ENCODE measurements at regions not wholly inside any gene's neighbourhood (a gene's known extent, or its start where the extent isn't known, plus 50 kb on each side); places are given as distances from the start of the nearest gene placed in this dataset.

DNA sequence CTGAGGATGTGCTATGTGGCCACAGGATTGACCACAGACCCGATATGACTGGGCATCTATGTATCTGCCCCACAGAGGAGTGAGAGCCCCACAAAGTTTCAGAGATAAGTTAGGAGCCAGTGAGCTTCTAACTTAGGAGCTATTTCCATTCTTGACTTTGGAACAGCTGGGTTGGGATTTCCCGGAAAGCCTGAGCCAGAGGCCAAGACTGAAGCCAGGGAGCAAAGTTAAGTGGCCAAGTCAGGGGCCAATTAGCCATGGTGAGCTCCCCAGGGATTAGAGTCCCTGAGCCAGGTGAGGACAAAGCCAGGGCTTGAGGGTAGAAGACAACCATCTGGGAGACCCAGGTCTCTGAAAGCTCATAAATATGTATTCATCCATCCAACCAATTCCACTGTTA is 143.6 kb downstream of the MAFB start:
- in situ Hi-C loops (cut with MboI; ENCODE audit: low sequenced_read_pairs): no loop called here

DNA sequence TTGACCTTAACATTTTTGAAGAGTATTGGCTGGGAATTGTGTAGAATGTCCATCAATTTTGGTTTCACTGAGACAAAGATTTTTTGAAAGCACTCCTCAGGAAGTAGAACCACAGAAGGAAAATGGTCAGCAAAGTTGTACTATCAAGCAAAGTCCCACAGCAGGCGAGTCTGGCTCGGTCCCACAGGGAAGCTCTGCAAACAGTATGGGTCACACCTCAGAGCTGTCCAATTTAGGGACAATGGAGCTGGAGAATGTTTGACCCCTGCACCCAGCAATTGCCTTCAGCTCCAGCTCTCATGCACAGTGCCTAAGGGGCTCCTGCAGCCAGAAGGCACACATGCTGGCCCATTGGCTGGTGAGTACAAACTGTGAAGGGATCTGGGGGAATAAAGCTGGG is 147.0 kb downstream of the MAFB start:
- in situ Hi-C loops (cut with MboI; ENCODE audit: low sequenced_read_pairs): no loop called here

DNA sequence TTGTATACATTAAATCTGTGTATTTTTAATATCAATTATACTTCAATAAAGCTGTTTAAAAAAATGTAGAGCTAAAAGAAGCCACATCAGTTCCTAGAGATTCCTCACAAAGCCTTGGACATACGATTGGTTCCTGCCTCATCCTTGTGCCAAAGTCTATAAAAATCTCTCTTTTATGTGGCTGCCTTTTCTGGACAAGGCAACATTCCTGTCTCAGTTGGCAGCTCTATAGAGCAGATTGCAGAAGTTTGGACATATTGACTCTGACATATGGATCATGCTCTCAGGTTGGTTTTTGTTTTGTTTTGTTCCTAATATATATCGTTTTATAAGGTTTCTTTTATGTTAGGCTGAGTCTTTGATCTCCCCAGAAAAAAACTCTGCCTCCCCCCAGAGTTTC is 148.9 kb downstream of the MAFB start:
- in situ Hi-C loops (cut with MboI; ENCODE audit: low sequenced_read_pairs): no loop called here

DNA sequence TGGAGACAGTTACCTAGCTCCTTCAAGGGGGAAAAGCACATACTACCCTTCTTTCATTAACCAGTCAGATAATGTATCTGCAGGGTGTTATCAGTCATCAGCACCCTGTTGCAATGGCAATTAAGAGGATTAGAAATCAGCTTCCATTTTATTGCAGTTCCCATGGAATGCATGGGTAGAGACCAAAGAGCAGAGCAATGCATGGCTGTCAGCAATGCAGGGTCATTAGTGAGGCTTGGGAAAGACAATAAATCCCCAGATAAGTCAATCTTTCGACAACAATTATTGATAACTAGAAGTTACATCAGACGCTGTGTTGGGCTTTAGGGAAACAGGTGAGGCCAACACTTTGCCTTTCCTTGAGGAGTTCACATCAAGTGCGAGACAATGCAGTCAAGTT is 150.9 kb downstream of the MAFB start:
- in situ Hi-C loops (cut with MboI; ENCODE audit: low sequenced_read_pairs): no loop called here

DNA sequence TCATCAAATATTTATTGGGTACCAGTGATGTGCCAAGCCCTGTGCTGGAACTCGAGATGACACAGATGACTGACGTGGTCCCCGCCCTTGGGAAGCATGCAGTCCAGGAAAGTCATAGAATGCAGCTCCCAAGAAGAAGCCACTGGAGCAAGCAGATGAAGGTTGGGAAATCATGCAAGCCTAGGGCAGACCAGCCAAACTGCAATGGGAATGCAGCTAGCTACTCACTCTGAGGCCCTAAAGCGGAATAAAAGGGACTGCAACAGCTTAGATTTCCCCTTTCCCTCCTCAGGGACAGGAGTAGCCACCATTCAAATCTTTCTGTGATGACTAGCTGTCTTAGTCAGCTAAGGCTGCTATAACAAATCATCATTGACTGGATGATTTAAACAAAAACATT is 152.2 kb downstream of the MAFB start:
- in situ Hi-C loops (cut with MboI; ENCODE audit: low sequenced_read_pairs): no loop called here

DNA sequence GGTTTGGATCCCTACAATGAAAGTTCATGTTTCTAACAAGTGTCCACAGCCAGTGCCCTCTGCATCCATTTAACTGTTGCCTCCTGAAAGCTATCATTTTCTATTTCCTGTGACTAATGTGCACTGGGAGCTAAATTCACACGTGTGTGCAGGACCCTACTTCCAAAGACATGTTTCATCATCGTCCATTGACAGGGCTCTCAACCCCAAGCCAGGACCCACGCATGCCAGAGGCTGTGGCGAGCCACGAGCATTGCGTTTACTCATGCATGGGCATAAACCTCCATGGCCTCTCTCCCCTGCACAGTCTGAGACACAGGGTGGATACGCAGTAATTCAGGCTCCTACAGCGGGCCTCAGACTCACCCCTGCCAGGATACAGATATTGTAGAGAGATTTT is 153.2 kb downstream of the MAFB start:
- in situ Hi-C loops (cut with MboI; ENCODE audit: low sequenced_read_pairs): no loop called here

DNA sequence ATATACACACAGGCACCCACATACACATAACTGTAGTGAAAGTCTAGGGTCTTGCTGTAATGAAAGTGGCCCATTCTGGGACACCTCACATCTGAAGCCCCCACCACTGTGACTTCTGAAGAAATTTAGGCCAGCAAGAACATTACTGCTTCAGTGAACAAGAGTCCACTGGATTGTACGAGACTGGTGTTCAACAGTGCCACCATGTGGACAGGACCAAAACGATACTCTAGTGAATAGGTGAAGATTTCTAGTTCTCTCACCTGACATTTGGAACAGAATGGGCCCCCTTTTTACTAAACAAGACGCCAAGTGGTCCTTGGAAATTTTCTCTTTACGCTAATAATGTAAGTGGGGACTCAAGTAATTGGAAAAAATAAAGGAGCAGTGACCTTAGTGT is 156.9 kb downstream of the MAFB start:
- in situ Hi-C loops (cut with MboI; ENCODE audit: low sequenced_read_pairs): no loop called here

DNA sequence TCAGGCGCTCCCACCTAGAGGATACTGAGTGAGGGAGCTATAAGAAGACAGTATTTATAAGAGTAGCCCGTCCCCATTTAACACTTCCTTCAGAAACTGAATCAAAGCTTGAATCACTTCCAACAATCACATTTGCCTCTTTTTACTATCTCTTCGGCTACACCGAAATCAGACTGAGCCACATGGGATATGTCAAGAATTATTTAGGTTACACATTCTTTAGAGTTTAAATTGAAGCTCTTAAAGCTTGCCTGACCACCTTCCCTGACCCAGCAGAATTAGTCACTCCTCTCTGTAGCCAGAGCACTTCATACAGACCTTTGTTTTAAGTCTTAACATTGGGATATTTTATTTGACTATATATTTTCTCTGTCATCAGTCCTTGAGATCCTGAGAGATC is 163.7 kb downstream of the MAFB start:
- in situ Hi-C loops (cut with MboI; ENCODE audit: low sequenced_read_pairs): no loop called here

DNA sequence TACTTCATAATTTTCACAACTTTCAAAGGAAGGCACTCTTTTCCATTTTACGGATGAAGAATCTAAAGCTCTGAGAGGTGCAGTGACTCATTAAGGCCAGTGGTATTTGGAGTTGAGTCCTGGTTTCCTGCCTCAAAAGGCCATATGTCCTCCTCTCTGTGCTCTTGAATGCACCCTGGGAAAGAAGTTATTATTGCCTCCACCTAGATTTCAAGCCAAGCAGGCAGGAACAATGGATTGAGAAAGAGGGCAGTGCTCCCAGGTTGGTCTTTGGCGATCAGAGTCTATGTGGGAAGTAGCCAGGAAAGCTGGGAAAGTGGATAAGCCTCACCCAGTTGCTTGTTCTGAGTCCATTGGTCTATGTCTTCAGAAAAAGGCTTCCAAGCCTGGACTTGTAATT is 165.0 kb downstream of the MAFB start:
- in situ Hi-C loops (cut with MboI; ENCODE audit: low sequenced_read_pairs): no loop called here

DNA sequence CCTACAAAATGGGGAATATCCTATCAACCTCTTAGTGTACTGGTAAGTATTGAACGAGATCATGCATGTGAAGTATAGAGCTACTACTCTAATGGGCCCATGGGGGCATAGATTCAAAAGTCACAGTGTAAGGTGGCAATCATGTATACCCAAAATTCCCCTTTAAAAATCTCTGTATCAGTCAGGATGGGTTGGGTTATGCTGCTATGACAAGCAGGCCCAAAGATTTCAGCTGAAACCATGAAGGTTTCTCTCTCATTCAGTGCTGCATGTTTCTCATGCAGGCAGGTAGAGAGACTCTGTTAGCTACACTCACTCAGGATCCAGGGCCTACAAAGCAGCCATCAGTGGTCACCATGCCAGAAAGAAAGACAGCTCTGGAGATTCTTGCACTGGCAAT is 166.6 kb downstream of the MAFB start:
- in situ Hi-C loops (cut with MboI; ENCODE audit: low sequenced_read_pairs): no loop called here

DNA sequence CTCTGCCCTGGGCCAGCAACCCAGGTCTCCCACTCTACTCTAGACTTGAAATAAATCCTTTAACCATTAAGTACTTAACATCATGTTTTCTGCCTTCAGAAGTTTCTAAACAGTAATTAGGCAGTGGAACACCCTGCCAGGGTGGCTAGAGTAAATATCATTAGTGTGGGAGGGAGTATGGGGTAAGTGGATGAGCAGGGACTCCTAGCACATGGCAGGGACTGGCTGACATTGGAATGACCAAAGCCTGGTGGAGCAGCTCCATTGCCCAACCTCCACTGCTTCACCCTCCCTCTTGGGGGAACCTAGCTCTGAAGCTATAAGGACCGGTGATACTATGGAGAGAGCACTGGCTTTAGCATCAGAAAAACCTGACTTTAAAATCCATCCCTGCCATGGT is 167.1 kb downstream of the MAFB start:
- in situ Hi-C loops (cut with MboI; ENCODE audit: low sequenced_read_pairs): no loop called here

DNA sequence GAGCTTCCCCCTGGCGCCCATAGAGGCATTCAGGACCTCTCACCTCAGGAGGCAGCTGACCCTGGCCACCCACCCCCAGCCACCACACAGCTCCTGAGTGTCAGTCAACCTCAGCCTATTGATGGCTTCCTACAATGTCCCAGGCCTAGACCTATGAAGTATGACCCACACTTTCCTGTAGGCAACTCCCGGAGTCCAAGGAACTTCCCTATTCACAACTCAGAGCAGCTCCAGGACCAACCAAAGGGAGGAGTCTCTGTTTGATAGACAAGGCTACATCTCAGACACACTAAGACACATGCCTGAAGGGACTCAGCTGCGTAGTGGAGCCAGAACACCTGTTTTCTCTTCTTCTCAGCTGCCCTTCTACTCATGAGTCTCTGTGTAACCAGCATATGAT is 169.1 kb downstream of the MAFB start:
- in situ Hi-C loops (cut with MboI; ENCODE audit: low sequenced_read_pairs): no loop called here

DNA sequence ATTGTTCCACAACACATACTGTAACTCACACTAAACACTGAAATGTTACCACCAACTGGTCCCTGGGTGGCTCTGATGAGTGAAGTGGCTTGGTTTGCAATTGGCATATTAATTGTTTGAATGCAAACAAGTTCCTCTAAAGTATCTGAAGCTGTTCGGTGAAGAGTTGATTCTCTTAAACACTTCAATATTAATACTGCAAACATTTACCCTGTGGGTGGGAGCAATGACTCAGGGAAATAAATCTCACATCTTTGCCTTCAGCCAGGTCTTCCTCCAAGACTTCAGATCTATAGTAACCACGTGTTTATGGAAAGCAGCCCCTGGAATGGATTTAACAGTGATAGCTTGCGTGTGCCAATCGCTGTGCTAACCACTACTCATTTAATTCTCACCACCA is 176.0 kb downstream of the MAFB start:
- in situ Hi-C loops (cut with MboI; ENCODE audit: low sequenced_read_pairs): no loop called here

DNA sequence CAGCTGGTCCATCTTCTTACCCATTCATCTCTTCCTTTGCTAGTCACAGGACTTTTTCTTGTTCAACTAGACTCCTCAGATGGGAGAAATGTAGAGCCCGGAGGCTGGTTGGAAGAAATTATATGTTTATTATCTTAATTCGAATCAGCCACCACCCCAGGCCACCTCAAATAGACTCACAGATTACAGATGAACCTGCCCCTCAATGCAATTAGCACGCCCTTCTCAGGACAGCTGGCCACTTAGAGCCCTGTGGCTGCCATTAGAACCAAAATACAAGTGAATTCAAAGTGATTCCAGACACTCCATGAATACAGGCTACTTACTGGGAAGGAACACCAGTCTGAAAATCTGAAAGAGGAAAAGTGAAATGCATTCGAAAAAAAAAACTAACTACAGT is 176.4 kb downstream of the MAFB start:
- in situ Hi-C loops (cut with MboI; ENCODE audit: low sequenced_read_pairs): no loop called here

DNA sequence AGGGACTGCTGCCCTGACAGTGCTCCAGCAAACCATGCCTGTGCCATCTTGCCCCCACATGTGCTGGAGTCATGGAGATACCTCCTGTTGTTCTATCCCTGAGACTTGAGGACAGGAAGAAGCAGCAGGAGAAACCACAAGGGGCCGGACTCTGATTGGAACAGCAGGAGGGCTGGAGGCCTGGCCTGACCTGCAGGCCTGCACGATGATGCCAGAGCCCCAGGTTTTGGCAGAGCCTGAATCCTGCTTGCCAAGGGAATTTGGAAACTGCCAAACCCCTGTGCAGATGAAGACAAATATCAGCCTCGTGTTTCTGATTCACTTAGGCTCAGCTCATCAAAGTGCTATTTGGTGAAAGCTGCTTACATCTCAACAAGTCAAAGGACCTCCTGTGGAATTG is 177.6 kb downstream of the MAFB start:
- in situ Hi-C loops (cut with MboI; ENCODE audit: low sequenced_read_pairs): no loop called here

DNA sequence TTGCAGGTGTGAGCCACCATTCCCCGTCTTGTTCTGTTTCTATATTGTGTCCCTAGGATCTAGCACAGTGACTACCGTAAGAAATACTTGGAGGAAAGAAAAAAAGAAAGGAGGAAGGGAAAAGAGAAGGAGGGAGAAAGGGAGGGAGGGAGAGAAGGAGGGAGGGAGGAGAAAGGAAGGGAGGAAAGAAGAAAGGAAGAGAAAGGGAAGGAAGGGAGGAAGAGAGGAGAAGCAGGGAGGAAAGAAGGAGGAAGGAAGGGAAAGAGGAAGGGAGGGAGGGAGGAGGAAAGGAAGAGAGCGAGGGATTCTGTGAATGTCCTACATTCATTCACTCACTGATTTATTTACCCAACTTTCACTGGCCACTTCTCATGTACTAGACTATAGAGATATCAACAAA is 178.4 kb downstream of the MAFB start:
- in situ Hi-C loops (cut with MboI; ENCODE audit: low sequenced_read_pairs): no loop called here

DNA sequence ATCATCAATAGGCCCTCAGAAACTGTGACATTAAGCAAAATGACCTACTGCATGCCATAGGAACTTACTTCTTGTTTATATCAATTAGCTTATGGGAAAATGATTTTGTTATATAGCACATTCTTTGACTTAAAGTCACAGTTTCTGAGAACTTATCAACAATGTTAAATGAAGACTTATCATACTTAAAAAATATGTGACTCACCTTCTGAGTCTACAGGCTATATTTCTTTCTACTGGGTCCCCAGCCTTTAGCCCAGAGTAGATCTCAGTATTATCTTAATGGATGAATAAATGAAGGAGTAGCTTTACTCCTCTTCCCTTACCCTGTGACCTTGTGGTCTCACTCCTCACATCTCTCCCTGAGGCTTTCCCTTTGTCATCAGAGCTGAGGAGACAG is 180.2 kb downstream of the MAFB start:
- in situ Hi-C loops (cut with MboI; ENCODE audit: low sequenced_read_pairs): no loop called here

DNA sequence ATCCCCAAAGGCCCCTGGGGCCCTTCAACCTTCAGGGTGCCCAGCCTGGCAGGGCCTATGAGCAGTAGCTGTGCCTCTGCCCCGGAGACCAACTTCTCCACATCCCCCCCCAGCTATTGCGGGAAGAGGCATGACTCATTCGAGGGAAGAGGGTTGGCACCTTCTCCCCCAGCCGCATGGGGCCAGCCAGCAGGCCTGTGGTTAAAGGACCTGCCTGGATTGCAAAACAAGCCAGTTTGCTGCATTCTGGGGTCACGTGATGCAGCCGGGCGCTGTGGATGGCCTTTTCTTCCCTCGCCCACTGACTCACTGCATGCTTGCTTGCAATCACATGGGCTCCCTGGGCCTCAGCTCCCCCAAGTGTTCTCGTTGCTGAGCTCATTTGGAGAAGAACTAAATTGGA is 182.5 kb downstream of the MAFB start:
- in situ Hi-C loops (cut with MboI; ENCODE audit: low sequenced_read_pairs): no loop called here

DNA sequence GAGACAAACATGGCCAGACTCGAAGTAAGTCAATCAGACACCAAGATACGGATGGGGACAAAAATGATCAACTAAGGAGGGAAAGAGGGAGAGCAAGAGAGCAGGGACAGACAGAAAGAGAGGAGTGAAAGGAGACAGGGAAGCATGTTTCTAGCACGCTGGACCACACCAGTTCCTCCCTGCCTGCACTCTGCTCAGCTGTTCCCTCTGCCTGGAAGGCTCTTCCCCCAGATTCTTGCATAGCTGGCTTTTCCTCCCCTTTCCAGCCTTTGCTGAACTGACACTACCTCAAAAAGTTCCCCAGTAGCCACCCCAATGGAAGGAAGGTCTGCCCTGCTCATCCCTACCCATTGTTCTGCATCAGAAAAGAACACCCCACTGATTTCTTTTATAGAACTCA is 185.9 kb downstream of the MAFB start:
- in situ Hi-C loops (cut with MboI; ENCODE audit: low sequenced_read_pairs): no loop called here

DNA sequence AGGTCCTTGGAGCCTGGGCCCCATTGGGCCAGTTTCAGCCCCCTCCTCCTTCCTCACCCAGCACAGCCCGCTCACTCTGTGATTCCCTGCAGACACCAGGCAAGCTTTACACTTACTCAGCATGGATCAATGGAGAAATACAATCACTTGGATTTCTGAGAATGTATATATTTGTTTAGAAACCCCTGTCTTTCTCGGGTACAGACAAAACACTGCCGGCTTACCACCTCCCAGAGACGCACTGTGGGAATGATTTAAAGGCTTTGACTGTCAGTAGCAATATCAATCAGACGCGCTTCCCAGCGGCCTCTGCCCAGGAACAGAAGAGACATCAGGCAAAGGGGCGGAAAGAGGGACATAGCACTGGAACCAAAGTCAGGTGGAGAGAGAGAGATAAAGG is 186.5 kb downstream of the MAFB start:
- in situ Hi-C loops (cut with MboI; ENCODE audit: low sequenced_read_pairs): no loop called here

DNA sequence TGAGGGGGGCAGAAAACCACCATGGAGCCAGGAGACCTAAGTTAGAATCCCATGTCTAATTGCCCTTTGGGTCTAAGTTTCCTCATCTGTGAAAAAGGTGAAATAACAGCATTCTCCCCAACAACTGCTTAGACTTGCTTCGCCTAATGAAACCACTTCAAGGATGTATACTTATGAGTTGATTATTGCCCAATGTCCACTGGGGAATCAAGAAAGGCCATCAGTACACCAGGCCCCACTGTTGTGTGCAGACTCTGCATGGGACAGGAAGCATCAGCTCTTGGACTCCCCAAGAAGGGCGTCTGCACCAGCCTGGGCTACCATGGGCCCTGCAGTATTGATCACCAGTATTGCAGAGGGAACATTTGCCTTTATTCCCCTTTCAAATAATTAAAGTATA is 189.6 kb downstream of the MAFB start:
- in situ Hi-C loops (cut with MboI; ENCODE audit: low sequenced_read_pairs): no loop called here

DNA sequence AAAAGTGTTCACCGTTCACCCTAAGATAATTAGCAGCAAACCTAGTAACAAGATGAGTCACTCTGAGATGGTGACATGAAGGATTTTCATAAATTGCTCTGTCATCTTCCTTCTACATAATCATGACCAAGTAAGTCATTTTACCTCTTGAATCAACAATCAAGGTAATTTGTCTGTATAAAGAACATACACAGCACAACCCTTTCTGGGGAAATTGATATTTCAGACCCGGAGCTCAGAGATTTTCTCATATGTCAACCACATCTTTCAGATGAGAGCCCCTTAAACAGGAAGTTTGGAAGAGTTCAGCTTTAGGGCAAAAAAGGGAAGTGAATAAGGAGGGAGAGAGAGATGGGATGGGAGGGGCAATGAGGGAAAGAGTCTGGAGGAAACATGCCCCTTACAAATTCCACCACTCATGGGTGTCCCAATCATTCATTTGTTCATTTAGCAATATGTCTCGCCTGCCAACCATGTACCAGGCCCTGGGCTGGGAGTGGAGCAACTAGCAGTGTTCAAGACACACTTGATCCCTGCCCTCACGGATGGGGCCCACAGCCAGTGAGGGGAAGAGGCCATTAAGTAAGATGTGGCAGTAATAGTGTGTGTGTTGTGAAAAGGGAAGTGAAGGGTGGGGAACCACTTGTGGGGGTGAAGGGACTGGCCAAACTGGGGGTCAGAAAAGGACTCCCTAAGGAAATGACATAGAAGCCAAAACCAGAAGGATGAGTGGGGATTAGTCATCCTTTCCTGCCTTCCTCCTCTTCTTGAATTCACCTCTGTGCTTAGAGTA is 190.9 kb downstream of the MAFB start:
- in situ Hi-C loops (cut with MboI; ENCODE audit: low sequenced_read_pairs): no loop called here

DNA sequence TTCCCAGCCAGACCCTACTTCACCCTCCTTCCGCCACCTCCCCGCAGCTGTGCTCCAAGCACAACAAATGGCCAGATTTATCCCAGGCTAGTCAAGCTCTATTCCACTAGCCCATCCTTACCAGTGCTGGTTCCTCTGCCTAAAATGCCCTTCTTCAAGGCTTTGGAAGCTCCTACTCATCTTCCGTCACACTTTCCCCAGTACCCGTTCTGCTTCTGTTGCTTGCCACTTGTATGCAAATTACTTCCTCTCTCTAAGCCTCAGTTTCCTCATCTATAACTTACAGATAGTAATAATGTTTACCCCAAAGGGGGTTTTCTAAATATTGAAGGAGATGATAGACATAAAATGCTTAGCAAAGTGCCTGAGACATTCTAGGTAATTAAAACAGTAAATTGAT is 193.1 kb downstream of the MAFB start:
- in situ Hi-C loops (cut with MboI; ENCODE audit: low sequenced_read_pairs): no loop called here
